NCI-H146 treated with DMSO at 0.1 percent for 48 hours (cell line): ENCODE measurements at regions not wholly inside any gene's neighbourhood (a gene's known extent, or its start where the extent isn't known, plus 50 kb on each side); places are given as distances from the start of the nearest gene placed in this dataset.

Experiments used
- DNase-seq: peaks from one replicate; lab custom pipeline; 2025; ENCODE audit not compliant: unreplicated experiment; lab: John Stamatoyannopoulos, UW

DNA sequence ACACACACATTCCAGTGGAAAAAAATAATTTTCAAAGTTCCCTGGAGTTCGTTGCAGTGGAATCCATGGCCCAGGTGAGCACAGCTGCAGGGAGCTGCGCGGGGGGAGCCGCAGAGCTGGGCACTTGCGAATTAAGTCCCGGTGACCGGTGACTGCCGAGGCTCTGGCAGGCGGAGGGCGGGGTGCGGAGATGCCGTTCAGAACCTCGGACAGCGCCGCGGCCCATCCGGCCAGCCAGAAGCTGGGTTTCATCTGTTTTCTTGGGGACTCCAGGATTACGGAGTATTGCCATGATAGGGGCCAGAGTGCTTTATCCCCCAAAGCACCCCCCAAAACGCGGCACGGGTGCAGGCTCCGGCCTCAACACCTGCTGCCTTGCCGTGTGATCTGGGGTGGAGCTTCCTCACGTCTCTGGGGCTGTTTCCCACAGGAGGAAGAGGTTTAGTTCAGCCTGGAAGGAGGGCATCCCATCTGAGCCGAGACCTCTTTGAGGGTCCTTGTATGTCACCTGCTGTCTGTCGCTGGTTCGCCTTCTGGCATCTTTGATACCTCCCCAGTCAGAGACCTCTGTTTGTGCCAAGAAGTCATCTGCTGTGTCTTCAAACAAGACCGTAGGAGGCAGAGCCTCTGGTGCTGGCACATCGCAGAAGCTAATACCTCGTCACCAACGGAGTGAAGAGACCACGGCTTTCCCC lies 99.4 kb downstream of the YTHDF1 start:
- no peak for DNase-seq

DNA sequence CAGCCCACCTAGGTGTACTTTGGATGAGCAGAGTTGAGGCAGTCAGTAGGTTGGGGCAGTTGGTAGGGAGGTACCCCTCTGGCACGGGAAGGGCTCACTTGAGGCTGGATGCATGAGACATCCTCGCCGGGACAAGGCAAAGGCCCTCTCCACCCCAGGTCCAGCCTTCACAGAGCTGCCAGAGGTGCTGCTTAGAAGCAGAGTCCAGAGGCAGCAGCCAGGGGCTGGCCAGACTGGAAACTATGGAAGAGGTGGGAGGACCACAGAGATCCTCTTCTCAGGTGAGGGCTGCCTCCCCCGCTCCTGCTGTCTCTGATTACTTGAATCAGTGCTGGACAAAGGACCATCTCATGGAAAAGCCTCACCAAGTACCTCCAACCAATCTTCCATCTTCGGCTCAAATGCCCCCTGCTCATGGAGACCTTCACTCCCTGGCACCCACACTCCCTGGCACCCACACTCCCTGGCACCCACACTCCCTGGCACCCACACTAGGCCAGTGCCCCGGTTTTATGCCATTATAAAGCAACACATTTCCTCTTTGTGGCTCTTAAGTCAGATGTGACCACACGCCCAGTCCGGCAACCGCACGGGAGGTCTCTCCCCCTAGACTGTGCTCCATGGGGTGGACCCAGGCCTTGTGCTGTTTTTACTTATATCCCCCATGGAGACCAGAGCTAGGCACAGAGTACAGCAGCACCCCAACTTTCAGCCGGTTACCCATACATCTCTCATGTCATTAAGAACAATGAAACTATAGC lies 100.1 kb downstream of the YTHDF1 start:
- DNase-seq = no peak

- no peak for DNase-seq
Observed at GRCh38 chr20:63114693-63115311, 101.1 kb downstream of the YTHDF1 start.

DNA sequence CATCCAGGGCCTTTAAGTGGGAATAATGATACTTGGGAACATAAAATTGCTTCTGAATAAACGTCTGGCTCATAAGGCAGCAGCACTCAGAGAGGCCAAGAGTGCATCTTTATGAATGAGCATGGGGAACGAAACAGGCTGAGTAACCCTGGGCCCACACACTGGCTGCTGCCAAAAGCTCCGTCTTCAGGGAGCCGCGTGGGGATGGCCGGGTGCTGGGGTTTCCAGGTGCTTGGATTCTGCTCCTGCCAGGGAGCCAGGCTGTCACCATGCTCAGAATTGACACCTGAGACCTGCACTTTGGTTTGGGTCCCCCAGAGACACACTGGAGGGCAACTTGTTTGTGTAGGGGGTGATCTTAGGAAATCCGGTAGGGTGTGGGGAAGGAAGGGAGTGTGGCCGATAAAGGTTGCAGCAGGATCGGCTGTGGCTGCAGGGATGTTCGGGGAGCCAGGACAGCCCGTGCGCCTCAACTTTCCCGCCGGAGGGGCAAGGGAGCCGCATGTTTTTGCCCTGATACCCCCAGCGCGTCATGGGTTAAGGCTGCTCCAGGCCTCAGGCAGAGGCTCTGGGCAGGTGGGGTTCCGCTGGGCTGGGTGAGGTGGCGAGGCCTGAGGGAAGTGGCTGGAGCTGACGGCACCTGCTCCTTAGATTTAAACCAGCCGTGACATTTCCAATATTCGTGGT lies 101.8 kb downstream of the YTHDF1 start:
- no peak for DNase-seq

- DNase-seq = no peak
Observed at GRCh38 chr20:63112491-63113219, 103.3 kb downstream of the YTHDF1 start.

GRCh38 chr20:63108247-63108646 lies 101.5 kb upstream of the BHLHE23 start:
- no peak for DNase-seq

GRCh38 chr20:63107449-63108200 lies 100.9 kb upstream of the BHLHE23 start:
- no peak for DNase-seq

DNA sequence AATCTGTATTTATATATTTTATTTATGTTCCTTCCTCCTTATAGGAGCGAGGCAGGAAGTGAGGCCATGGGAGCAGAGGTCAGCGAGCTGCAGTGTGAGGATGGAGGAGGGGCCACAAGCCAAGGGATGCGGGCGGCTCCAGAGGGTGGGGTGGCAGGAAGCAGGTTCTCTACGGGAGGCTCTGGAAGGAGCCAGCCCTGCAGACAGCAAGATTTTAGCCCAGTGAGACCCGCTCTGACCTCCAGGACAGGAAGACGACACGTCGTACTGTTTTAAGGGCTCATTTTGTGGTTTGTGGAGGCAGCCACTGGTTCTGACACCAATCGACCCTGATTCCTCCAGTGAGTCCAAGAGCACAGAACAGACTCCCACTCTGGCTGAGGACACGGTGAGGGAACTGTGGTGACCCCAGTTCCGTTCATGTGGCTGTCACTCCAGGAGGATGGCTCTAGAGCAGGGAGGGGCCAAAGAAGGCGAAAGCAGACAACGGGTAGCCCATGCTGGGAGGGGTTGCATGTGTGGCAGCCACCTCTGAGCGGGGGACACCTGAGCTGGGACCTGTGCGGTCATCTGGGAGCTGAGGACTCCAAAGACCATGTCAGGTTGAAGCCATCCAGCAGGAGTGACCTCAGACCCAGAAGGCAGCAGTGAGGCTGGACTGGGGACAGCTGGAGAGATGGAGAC lies 100.1 kb upstream of the BHLHE23 start:
- DNase-seq = no peak

DNA sequence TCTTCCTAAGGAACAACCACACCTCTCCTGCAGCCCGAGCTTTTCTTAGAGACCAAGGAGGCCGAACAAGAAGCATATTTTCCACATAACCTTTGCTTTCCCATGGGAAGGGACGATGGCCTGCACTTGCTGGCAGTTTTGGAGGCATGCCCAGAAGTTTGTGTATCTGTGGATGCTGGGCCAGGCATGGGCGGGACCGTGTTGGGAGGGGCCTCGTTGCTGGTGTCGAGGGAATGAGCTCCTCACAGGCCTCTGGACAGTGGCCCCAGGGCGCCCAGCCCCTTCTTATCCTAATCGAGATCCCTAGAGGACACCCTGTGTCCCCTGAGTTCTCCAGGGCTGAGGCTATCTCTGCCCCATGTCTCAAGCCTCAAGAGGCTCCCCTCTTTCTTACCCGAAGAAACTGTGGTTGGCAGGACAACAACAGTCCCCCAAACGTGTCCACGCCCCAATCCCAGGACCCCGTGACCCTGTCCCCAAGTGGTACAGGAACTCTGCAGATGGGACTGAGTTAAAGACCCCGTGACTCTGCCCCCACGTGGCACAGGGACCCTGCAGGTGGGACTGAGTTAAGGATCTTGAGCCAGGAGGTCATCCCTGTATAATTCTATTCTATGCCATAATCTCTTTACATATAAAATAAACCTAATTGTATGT lies 99.5 kb upstream of the BHLHE23 start:
- no peak for DNase-seq

DNA sequence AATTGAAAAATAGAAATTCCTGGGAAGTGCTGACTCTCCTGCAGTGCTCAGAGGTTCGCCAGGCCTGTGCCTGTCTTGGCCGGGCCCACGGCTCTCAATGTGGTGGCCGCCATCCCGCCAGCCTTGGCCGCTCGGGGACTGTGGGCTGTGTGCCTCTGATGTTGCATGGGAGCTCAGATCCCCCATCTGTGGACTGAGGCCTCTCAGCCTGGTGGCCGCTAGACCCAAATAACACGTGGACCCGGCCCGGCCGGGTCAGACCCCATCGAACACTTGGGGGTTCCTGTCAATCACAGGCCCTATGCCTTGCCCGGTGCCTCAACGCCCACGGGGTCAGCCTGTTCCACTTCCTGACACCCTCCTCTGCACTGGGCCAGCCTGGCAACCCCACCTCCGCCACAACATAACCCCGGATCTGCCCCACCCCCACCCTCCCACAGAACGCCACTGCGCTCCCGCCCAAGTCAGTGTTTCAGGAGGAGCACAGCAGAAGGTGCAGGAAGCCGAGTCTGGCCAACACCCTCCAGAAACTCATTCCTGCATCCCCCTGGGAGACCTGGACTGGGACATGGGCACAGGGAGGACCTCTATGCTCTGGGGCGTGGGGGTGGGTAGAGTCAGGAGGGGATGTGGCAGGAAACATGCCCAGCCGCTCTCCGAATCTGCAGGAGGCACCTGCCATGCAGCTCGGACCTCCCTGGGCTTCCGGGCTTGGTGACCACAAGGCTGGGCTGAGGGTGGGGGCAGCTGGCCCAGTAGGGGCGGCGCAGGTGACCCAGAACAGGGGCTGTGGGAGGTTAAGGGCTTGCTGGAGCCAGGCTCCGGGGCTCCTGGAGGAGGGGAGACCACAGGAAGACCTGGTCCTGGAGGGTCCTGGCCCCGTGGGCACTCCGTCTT lies 98.7 kb upstream of the BHLHE23 start:
- no peak for DNase-seq

DNA sequence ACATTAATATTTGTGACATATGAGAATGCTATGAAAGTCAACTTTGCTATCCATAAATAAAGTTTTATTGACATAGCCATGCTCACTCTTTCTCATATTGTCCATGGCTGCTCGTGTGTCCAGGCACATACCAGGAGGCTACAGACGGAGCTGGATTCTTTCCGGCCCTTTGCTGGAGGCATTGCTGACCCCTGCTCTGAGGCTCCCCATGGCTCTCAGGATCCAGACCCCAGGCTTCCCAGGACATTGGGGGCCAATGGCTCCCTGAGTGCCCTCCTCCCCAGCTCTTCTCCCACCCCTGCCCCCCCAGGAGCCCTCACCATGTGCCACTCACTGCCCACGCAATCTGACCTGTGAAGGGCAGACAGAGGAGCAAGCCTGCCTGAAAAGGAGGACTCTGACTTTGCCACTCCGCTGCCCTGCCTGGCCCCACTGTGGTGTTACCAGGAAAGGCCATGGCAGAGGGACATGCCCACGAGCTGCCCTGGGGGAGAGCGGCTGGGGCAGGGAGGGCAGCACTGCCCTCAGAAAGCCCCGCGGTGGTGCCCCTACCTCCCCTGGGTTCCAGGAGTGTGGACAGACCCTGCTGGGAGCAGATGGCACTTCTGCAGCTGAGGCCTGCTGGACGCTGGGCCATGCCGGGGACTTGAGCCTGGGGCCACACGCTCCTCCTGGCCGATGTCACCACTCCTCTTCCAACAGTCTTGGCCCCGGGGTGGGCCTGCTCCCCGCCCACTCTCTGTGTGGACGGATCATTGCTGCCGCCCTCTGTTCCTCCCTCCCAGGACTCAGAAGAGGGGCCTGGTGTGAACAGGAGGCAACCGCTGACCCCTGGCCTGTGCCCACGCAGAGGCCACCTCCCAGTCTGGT lies 97.8 kb upstream of the BHLHE23 start:
- no peak for DNase-seq

GRCh38 chr20:63103402-63104311 lies 96.9 kb upstream of the BHLHE23 start:
- DNase-seq = no peak

DNA sequence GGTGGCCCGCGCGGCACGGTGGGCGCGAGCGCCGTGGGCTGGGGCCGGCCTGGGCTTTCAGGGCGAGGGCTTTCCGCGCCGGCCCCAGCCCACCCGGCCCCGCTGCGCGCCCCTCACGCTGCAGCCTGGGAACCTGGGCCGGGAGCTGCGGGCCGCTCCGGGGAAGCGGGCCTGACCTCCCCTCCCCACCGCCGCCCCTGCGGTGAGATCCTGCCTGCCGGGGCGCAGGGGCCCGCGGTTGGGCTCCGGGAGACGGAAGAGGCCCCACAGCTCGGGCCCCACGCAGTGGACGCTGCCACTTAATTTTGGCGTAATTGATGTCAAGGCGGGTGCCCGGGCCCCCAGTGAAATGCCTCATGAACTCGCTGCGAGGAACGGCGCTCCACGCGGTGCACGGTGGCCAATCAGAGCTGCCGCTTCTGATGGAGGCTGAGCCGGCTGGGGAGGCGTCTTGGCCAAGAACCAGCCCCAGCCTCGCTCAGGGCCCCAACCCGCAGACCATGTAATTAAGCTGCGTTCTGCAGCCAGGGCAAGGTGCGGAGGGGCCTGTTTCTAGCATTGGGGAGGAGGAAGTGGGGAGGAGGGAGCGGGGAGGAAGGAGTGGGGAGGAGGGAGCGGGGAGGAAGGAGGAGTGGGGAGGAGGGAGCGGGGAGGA lies 96.1 kb upstream of the BHLHE23 start:
- no peak for DNase-seq

GRCh38 chr20:63101781-63102720 lies 95.3 kb upstream of the BHLHE23 start:
- no peak for DNase-seq
